GM23338 (cell line): ENCODE measurements at regions not wholly inside any gene's neighbourhood (a gene's known extent, or its start where the extent isn't known, plus 50 kb on each side); places are given as distances from the start of the nearest gene placed in this dataset.

ENCODE experiments used
- CREB1 ChIP-seq: fragments of 250-450 bp; sonication (Bioruptor Pico); IDR thresholded peaks from 2 replicates; pipeline ENCODE4 v1.5.0; 2020; ENCODE audit warnings: low read depth, mild to moderate bottlenecking, moderate library complexity
- EZH2 ChIP-seq: fragments of 200-600 bp; sonication (generic); IDR thresholded peaks from one replicate; pipeline ENCODE4 v1.8.0; 2017; ENCODE audit warnings: antibody characterized with exemption, mild to moderate bottlenecking, low read depth; ENCODE audit not compliant: unreplicated experiment
- EZH2phosphoT487 ChIP-seq: fragments of 200-600 bp; sonication (generic); IDR thresholded peaks from one replicate; pipeline ENCODE4 v1.8.1; 2018; ENCODE audit warnings: antibody characterized with exemption; ENCODE audit not compliant: unreplicated experiment
- JUNB ChIP-seq: IDR thresholded peaks from one replicate; pipeline ENCODE4 v1.6.1; 2016; ENCODE audit warnings: antibody characterized with exemption; ENCODE audit not compliant: unreplicated experiment
- NANOG ChIP-seq: IDR thresholded peaks from 2 replicates; pipeline ENCODE4 v1.6.1; 2016; ENCODE audit warnings: antibody characterized with exemption, borderline replicate concordance
- POLR2AphosphoS5 ChIP-seq: IDR thresholded peaks from 2 replicates; pipeline ENCODE4 v1.6.1; 2016; ENCODE audit warnings: antibody characterized with exemption, low read depth
- ZNF331 ChIP-seq: fragments of 250-450 bp; sonication (Bioruptor Pico); IDR thresholded peaks from 2 replicates; pipeline ENCODE4 v1.5.0; 2020; ENCODE audit warnings: low read depth, mild to moderate bottlenecking, moderate library complexity
- TF ChIP-seq, protein P1 (sequence below), 2 experiments: fragments of 200-600 bp in 1 of 2; sonication (generic) in 1 of 2; conservative IDR thresholded peaks; 2 replicates each; pipeline versions ENCODE4 v1.5.1 to v1.6.1; 2016 to 2017; ENCODE audit warnings: antibody characterized with exemption in 2 of 2, low read depth in 2 of 2, mild to moderate bottlenecking in 2 of 2, moderate library complexity in 1 of 2
- TF ChIP-seq, protein P2 (sequence below): IDR thresholded peaks from one replicate; pipeline ENCODE4 v1.6.1; 2018; ENCODE audit warnings: antibody characterized with exemption; ENCODE audit not compliant: unreplicated experiment
- TF ChIP-seq, protein P3 (sequence below): IDR thresholded peaks from 2 replicates; pipeline ENCODE4 v1.6.1; 2016; ENCODE audit warnings: antibody characterized with exemption

DNA sequence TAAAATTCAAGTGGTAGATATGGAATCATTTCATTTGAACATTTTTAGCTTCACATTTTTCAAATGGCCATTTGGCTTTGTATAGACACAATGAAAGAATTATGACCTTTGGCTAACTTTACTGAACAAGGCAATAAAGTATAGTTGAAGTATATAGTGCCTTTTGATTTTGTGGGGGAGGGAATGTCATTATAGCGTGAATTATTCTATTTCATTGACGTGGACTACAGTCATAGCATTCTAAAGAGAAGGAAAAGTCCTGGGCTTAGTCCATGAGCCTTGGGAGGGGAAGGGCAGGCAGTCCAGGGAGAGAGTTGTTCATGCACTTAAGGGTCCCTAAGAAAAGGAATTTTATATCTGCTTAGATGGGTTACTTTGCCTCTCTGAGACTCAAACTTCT lies 181.4 kb upstream of the GPR26 start:
- TF ChIP-seq, protein P1, sequence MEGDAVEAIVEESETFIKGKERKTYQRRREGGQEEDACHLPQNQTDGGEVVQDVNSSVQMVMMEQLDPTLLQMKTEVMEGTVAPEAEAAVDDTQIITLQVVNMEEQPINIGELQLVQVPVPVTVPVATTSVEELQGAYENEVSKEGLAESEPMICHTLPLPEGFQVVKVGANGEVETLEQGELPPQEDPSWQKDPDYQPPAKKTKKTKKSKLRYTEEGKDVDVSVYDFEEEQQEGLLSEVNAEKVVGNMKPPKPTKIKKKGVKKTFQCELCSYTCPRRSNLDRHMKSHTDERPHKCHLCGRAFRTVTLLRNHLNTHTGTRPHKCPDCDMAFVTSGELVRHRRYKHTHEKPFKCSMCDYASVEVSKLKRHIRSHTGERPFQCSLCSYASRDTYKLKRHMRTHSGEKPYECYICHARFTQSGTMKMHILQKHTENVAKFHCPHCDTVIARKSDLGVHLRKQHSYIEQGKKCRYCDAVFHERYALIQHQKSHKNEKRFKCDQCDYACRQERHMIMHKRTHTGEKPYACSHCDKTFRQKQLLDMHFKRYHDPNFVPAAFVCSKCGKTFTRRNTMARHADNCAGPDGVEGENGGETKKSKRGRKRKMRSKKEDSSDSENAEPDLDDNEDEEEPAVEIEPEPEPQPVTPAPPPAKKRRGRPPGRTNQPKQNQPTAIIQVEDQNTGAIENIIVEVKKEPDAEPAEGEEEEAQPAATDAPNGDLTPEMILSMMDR (conservative IDR thresholded peaks at IDR 0.05; ENCODE audit: low read depth in 2 of 2) = no peak
- TF ChIP-seq, protein P2, sequence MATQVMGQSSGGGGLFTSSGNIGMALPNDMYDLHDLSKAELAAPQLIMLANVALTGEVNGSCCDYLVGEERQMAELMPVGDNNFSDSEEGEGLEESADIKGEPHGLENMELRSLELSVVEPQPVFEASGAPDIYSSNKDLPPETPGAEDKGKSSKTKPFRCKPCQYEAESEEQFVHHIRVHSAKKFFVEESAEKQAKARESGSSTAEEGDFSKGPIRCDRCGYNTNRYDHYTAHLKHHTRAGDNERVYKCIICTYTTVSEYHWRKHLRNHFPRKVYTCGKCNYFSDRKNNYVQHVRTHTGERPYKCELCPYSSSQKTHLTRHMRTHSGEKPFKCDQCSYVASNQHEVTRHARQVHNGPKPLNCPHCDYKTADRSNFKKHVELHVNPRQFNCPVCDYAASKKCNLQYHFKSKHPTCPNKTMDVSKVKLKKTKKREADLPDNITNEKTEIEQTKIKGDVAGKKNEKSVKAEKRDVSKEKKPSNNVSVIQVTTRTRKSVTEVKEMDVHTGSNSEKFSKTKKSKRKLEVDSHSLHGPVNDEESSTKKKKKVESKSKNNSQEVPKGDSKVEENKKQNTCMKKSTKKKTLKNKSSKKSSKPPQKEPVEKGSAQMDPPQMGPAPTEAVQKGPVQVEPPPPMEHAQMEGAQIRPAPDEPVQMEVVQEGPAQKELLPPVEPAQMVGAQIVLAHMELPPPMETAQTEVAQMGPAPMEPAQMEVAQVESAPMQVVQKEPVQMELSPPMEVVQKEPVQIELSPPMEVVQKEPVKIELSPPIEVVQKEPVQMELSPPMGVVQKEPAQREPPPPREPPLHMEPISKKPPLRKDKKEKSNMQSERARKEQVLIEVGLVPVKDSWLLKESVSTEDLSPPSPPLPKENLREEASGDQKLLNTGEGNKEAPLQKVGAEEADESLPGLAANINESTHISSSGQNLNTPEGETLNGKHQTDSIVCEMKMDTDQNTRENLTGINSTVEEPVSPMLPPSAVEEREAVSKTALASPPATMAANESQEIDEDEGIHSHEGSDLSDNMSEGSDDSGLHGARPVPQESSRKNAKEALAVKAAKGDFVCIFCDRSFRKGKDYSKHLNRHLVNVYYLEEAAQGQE = no peak
- TF ChIP-seq EZH2 (no peak), CREB1 (CRISPR knock-in tag) (no peak), JUNB (no peak), POLR2AphosphoS5 (no peak), NANOG (no peak), EZH2phosphoT487 (no peak), ZNF331 (CRISPR knock-in tag) (no peak)
- TF ChIP-seq, protein P3, sequence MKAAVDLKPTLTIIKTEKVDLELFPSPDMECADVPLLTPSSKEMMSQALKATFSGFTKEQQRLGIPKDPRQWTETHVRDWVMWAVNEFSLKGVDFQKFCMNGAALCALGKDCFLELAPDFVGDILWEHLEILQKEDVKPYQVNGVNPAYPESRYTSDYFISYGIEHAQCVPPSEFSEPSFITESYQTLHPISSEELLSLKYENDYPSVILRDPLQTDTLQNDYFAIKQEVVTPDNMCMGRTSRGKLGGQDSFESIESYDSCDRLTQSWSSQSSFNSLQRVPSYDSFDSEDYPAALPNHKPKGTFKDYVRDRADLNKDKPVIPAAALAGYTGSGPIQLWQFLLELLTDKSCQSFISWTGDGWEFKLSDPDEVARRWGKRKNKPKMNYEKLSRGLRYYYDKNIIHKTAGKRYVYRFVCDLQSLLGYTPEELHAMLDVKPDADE = no peak
